Kidney (tissue), 13 donors: ENCODE measurements at regions not wholly inside any gene's neighbourhood (a gene's known extent, or its start where the extent isn't known, plus 50 kb on each side); places are given as distances from the start of the nearest gene placed in this dataset.

Source experiments
- DNase-seq, 5 donors: peaks; one replicate each; pipeline ENCODE4 v3.0.0-alpha.2; 2013 to 2020
- FAIRE-seq: peaks from 2 replicates; lab custom pipeline; 2012; peaks lifted over from hg19 to GRCh38; lab: Jason Lieb, UNC
- H3K27ac ChIP-seq, 2 donors: one replicate each; pipeline ENCODE4 v1.7.0; 2013; ENCODE audit warnings: low read depth in 2 of 2, low read length in 2 of 2, inconsistent platforms in 1 of 2
- H3K27me3 ChIP-seq: one replicate; pipeline ENCODE4 v1.7.1; 2013; ENCODE audit warnings: low read length, inconsistent platforms; ENCODE audit not compliant: control insufficient read depth, insufficient read depth
- H3K36me3 ChIP-seq, 3 donors: one replicate each; pipeline versions ENCODE4 v1.7.0 to v1.7.1; 2013; ENCODE audit warnings: low read length in 3 of 3, control low read depth in 1 of 3, inconsistent platforms in 1 of 3; ENCODE audit not compliant: insufficient read depth in 3 of 3, control insufficient read depth in 2 of 3
- H3K4me1 ChIP-seq, 3 donors: one replicate each; pipeline versions ENCODE4 v1.7.0 to v1.7.1; 2013; ENCODE audit warnings: low read length in 3 of 3, inconsistent platforms in 1 of 3, low read depth in 1 of 3; ENCODE audit not compliant: control insufficient read depth in 2 of 3, insufficient read depth in 2 of 3
- H3K4me3 ChIP-seq, 3 donors: one replicate each; pipeline versions ENCODE4 v1.7.0 to v1.8.1; 2013; ENCODE audit warnings: low read length in 3 of 3, control low read depth in 1 of 3, inconsistent platforms in 1 of 3
- H3K9ac ChIP-seq, 3 donors: one replicate each; pipeline versions ENCODE4 v1.7.0 to v1.7.1; 2013; ENCODE audit warnings: low read length in 3 of 3, control low read depth in 1 of 3, inconsistent platforms in 1 of 3
- H3K9me3 ChIP-seq, 3 donors: one replicate each; pipeline versions ENCODE4 v1.7.0 to v1.7.1; 2013; ENCODE audit warnings: low read length in 3 of 3, control low read depth in 1 of 3, inconsistent platforms in 1 of 3; ENCODE audit not compliant: control insufficient read depth in 2 of 3, insufficient read depth in 1 of 3
- intact Hi-C: fragments of 100-400 bp; cut with DNase I; formaldehyde crosslinking; loops from one replicate; pipeline ENCODE4 v1.11.1; 2022
- TF ChIP-seq, protein P1 (sequence below): IDR thresholded peaks from 3 replicates; pipeline ENCODE4 v1.5.1; 2012; ENCODE audit warnings: mild to moderate bottlenecking, moderate library complexity, borderline replicate concordance; ENCODE audit not compliant: insufficient read depth; ENCODE audit errors: extremely low read depth
- donor health status: control.
- donor health status: control.
- donor health status: control.
- donor health status: control.
- donor health status: control.
- donor health status: DM: yes; HTN: yes; CAD: no.
- donor health status: Normal renal cell carcinoma (clear cell type).

DNA sequence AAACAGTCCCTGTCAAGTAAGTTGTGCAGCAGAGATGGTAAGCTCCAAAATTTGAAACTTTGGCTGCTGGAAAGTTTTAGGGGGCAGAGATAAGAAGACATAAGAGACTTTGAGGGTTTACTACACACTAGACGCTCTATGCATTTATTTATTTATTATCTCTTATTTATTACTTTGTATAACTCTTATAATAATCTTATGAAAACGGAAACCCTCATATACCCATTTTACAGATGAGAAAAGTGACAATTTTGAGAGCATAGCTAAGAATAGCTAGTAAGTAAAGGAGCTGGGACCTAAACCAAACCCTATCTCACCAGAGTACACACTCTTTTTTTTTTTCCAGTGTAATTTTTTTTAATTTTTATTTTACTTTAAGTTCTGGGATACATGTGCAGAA lies 112.8 kb upstream of the PKDCC start:
- H3K4me1 ChIP-seq: peaks cover 0 to 5% (median 3%) of the 10 kb centered on the region in 3 donors
- DNase-seq (no peak), FAIRE-seq (no peak)
- no peak overlapping the region for H3K9ac ChIP-seq
- H3K27me3 ChIP-seq: no peaks in the 10 kb centered on the region
- H3K27ac ChIP-seq: peak overlapping the region in 1 of 2 donors; percentile 78
- no peak overlapping the region for H3K4me3 ChIP-seq
- TF ChIP-seq, protein P1, sequence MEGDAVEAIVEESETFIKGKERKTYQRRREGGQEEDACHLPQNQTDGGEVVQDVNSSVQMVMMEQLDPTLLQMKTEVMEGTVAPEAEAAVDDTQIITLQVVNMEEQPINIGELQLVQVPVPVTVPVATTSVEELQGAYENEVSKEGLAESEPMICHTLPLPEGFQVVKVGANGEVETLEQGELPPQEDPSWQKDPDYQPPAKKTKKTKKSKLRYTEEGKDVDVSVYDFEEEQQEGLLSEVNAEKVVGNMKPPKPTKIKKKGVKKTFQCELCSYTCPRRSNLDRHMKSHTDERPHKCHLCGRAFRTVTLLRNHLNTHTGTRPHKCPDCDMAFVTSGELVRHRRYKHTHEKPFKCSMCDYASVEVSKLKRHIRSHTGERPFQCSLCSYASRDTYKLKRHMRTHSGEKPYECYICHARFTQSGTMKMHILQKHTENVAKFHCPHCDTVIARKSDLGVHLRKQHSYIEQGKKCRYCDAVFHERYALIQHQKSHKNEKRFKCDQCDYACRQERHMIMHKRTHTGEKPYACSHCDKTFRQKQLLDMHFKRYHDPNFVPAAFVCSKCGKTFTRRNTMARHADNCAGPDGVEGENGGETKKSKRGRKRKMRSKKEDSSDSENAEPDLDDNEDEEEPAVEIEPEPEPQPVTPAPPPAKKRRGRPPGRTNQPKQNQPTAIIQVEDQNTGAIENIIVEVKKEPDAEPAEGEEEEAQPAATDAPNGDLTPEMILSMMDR: no peak
- H3K36me3 ChIP-seq: no peaks in the 10 kb centered on the region
- no peaks in the 10 kb centered on the region for H3K9me3 ChIP-seq
- intact Hi-C loops: no loop called here

DNA sequence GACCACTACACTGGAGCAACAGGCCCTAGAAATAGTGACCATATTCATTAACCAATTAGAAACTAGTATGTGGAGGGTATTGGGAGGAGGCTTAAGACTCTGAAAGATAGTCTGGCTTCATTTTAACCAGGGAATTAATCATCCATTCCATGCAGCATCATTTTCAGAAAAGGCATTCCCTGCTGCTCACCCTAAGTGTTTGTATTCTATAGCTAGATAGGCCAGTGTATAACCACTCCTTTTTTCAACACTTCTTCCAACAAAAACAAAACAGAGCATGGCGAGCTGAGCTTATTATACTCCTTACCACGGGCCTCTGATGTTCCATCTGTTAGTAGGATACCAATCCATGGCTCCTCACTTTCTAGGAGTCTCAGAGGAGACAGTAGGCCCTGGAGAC lies 112.0 kb upstream of the PKDCC start:
- no peak overlapping the region for H3K27ac ChIP-seq
- H3K9me3 ChIP-seq: no peaks in the 10 kb centered on the region
- TF ChIP-seq, protein P1: no peak
- H3K36me3 ChIP-seq: no peaks in the 10 kb centered on the region
- H3K9ac ChIP-seq: no peak overlapping the region
- H3K4me3 ChIP-seq: no peak overlapping the region
- no peaks in the 10 kb centered on the region for H3K27me3 ChIP-seq
- DNase-seq (no peak), FAIRE-seq (no peak)
- intact Hi-C loops: no loop called here
- H3K4me1 ChIP-seq: peaks cover 0 to 5% (median 3%) of the 10 kb centered on the region in 3 donors

DNA sequence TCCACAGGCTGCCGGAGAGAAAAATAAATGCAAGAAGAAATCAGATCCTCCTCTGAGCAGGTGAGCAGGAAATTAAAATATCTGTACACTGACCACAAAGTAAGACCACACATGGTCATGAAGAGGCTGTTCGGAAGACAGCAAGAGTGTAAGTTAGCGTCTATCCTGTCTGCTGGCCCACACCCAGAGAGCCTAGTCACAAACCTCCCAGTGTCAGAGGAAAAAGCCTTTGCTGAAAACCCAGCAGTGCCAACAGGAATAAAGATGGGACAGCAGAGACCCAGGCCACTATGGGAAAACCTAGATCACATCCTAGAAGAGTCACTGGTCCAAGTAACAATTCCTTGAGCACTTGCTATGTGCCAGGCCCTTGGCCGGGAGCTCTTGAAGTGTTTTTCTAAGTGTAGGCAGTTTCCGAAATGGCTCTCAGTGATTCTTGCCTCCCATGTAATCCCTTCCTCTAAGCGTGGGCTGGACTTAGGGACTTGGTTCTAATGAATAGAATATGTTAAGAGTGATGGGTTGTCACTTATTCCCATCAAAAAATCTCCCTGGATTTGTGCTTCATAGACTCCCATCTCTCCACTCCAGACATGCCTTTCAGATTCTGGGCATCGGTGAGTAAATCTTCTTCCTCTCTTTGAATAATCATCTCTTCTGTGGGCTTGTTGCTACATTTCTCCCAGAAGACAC lies 110.9 kb upstream of the PKDCC start:
- no peak for DNase-seq
- intact Hi-C loops: no loop called here
- Histone ChIP-seq H3K4me1 (peaks cover 0 to 5% (median 3%) of the 10 kb centered on the region in 3 donors), H3K27ac (no peak overlapping the region), H3K27me3 (no peaks in the 10 kb centered on the region), H3K4me3 (no peak overlapping the region), H3K36me3 (no peaks in the 10 kb centered on the region), H3K9ac (no peak overlapping the region), H3K9me3 (no peaks in the 10 kb centered on the region)
- TF ChIP-seq, protein P1: no peak
- FAIRE-seq: no peak
